SH-SY5Y (cell line): ENCODE measurements at regions not wholly inside any gene's neighbourhood (a gene's known extent, or its start where the extent isn't known, plus 50 kb on each side); places are given as distances from the start of the nearest gene placed in this dataset.

Source experiments
- GATA2 ChIP-seq: IDR thresholded peaks from 2 replicates; pipeline ENCODE4 v1.6.1; 2011; ENCODE audit warnings: mild to moderate bottlenecking, low read depth, low read length
- GATA3 ChIP-seq: IDR thresholded peaks from 2 replicates; pipeline ENCODE4 v1.6.1; 2011; ENCODE audit warnings: low read depth, mild to moderate bottlenecking, low read length, moderate library complexity

DNA sequence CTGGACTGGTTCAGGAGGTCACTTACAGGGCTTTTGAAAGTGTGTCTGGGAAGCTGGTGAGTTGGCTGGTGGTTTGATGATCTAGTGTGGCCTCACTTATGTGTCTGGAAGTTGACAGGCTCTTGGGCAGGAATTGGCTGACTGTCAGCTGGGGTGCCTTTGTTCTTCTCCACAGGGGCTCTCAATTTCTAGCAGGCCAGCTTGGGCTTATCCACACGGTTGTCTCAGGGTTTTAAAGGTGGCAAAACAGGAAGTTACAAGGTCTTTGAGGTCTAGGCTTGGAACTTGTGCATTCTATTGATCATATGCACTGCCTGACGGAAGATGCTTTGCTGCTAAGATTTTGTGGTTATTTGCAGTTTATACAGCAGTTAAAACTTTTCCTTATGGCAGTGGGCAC, 52.0 kb upstream of the CELF4 start:
- no peak for TF ChIP-seq GATA2
- TF ChIP-seq GATA3: no peak
